ENCODE measurements at regions not wholly inside any gene's neighbourhood (a gene's known extent, or its start where the extent isn't known, plus 50 kb on each side); places are given as distances from the start of the nearest gene placed in this dataset.
"Not testable (repeated sequence)": the region's sequence is repeated elsewhere in the genome, so short reads cannot be mapped to it uniquely, and the experiment has no call there.

DNA sequence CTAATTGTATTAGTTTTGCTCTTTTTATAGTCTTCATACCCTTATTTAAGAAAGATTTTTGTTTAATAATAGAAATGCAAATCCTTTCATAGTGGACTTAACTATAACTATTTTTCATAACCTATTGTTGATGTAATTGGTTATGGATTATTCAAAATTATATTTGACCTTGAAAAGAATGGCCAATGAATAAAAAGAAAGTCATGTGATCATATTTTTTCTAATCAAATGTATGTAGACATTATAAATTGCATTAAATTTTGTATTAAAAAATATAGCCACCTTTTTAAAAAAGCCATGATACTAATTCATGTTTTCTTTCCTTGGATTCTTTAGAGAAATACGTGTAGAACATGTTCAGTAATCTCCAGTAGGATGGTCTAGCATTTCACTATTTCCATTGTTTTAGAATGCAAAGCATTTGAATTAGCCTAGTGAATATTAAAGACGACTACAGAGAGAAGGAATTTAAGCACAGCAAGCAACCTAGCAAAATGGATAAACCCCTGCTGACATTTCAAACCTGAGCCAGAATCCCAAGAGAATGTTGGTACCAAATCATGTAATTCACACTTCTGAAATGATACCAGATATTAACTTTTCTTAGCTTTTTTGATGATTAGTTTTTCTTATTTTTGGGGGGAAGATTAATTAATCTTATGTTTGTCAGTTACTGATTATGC is 1297.4 kb upstream of the MIR17HG start:
- TF ChIP-seq, protein P1, sequence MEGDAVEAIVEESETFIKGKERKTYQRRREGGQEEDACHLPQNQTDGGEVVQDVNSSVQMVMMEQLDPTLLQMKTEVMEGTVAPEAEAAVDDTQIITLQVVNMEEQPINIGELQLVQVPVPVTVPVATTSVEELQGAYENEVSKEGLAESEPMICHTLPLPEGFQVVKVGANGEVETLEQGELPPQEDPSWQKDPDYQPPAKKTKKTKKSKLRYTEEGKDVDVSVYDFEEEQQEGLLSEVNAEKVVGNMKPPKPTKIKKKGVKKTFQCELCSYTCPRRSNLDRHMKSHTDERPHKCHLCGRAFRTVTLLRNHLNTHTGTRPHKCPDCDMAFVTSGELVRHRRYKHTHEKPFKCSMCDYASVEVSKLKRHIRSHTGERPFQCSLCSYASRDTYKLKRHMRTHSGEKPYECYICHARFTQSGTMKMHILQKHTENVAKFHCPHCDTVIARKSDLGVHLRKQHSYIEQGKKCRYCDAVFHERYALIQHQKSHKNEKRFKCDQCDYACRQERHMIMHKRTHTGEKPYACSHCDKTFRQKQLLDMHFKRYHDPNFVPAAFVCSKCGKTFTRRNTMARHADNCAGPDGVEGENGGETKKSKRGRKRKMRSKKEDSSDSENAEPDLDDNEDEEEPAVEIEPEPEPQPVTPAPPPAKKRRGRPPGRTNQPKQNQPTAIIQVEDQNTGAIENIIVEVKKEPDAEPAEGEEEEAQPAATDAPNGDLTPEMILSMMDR (IDR thresholded peaks at IDR 0.05), result no peak
- no peak for TF ChIP-seq POLR2A (IDR thresholded peaks at IDR 0.05)
- no peak for DNase-seq
- H3K4me3 ChIP-seq, result no peak overlapping the region
- H3K27ac ChIP-seq, result no peak overlapping the region
- no peaks in the 10 kb centered on the region for H3K4me1 ChIP-seq
- no peaks in the 10 kb centered on the region for H3K27me3 ChIP-seq
- WGBS, 2 donors, result 42 to 44% methylated on average over 2 of the region's 2 CpGs
- peaks cover 0 to 9% (median 6%) of the 10 kb centered on the region in 3 donors for H3K9me3 ChIP-seq
- intact Hi-C loops (cut with DNase I), result no loop called here
- no peaks in the 10 kb centered on the region for H3K36me3 ChIP-seq

DNA sequence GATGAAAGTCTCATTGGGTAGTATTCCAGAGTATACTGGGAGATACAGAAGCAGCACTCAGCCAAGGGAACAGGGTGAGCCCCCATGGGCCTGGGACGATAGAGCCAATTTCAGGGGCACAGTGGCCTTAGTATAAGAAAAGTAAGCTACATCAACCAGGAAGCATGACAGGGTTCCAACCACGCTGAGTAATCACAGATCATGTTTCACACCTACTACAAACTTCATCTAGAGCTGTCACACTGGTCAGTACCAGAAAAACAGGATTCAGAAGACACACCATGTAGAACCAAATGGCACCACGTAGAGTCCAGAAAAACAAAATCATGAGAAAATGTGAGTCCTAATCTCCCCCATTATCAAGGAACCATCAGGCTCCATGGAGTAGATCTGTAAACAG is 1292.4 kb upstream of the MIR17HG start:
- 34 to 49% methylated on average over 3 of the region's 3 CpGs for WGBS, 2 donors
- DNase-seq, result no peak
- Histone ChIP-seq H3K4me1 (no peaks in the 10 kb centered on the region), H3K27ac (peak overlapping the region in 1 of 4 donors; percentile 10), H3K4me3 (no peak overlapping the region), H3K36me3 (no peaks in the 10 kb centered on the region), H3K9me3 (no peaks in the 10 kb centered on the region), H3K27me3 (no peaks in the 10 kb centered on the region)
- TF ChIP-seq, protein P1 (IDR thresholded peaks at IDR 0.05), result no peak
- TF ChIP-seq POLR2A (IDR thresholded peaks at IDR 0.05), result no peak
- intact Hi-C loops (cut with DNase I), result no loop called here

DNA sequence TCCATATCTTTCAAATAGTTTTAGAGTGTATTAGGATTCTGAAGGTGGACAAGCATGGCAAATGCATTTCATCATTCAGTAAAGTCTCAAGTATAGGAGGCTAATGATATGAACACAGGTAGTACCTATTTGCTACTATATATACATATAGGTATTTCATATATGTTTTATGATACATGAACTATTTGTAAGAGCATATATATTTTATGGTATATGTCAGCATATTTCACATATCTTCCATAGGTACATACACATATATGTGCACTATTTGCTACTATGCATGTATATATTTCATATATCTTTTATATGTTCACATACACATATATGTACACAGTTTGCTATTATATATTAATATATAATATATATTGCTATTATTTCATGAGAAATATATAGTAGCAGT is 1291.7 kb upstream of the MIR17HG start:
- Histone ChIP-seq H3K36me3 (no peaks in the 10 kb centered on the region), H3K27ac (no peak overlapping the region), H3K9me3 (no peaks in the 10 kb centered on the region), H3K27me3 (no peaks in the 10 kb centered on the region), H3K4me1 (no peaks in the 10 kb centered on the region), H3K4me3 (no peak overlapping the region)
- TF ChIP-seq POLR2A (IDR thresholded peaks at IDR 0.05), result no peak
- TF ChIP-seq, protein P1 (IDR thresholded peaks at IDR 0.05), result no peak
- DNase-seq, result no peak
- intact Hi-C loops (cut with DNase I), result no loop called here

DNA sequence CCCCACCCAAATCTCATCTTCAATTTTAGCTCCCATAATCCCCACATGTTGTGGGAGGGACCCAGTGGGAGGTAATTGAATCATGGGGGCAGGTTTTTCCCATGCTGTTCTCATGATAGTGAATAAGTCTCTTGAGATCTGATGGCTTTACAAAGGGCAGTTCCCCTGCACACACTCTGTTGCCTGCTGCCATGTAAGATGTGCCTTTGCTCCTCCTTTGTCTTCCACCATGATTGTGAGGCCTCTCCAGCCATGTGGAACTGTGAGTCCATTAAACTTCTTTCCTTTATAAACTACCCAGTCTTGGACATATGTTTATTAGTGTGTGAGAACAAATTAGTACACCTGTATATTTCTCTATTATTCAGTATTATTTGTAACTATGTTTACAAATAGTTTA is 1283.3 kb upstream of the MIR17HG start:
- not testable (repeated sequence) for H3K4me1 ChIP-seq, H3K9me3 ChIP-seq, DNase-seq

DNA sequence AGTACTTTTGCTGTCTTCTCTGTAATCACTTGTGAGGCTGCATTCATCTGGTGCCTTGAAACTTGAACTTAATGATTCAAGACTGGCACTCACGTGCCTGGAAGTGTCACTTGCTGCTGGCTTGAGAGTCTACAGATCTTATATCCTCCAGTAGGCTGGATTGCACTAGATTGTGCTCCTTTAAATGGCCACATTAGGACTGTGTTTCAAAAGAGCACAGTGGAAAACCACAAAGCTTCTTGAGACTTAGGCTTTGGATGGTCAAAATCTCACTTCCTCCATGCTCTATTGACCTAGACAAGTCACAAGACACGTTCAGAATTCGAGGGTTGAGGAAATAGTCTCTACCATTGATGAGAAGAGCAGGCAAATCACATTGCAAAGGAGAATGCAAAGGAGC is 1278.8 kb upstream of the MIR17HG start:
- no peak for TF ChIP-seq POLR2A (IDR thresholded peaks at IDR 0.05)
- TF ChIP-seq, protein P1 (IDR thresholded peaks at IDR 0.05), result no peak
- 24 to 28% methylated on average over 3 of the region's 3 CpGs for WGBS, 2 donors

More for the DNA sequence above, 1283.3 kb upstream of the MIR17HG start:
- H3K36me3 ChIP-seq; H3K27me3 ChIP-seq; H3K27ac ChIP-seq; intact Hi-C loops (cut with DNase I); H3K4me3 ChIP-seq: not testable (repeated sequence)

DNA sequence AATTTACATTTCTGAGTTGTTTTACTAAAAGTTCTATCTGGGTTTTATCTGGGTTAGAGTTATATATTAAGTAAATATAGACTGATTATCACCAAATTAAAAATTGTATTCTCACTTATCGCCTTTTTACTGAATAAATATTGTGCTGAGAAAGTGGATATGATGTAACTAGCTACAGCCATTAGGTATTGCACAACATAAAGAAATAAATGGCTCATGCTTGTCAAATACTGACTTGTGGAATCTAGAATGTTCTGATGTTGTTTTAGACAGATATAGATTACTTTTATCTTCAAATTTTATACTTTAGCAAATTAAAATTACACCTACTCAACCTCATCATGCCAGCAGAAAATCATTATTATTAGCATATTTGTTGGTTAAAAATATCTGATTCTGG is 1277.1 kb upstream of the MIR17HG start:
- Histone ChIP-seq H3K27me3 (no peaks in the 10 kb centered on the region), H3K4me3 (no peak overlapping the region), H3K27ac (no peak overlapping the region), H3K9me3 (no peaks in the 10 kb centered on the region), H3K4me1 (no peaks in the 10 kb centered on the region), H3K36me3 (no peaks in the 10 kb centered on the region)
- no peak for DNase-seq
- intact Hi-C loops (cut with DNase I), result no loop called here
- WGBS, 2 donors, result 70 to 83% methylated on average over 1 of the region's 1 CpG
- TF ChIP-seq, protein P1 (IDR thresholded peaks at IDR 0.05), result no peak
- TF ChIP-seq POLR2A (IDR thresholded peaks at IDR 0.05), result no peak

More for the DNA sequence above, 1278.8 kb upstream of the MIR17HG start:
- Histone ChIP-seq H3K36me3 (no peaks in the 10 kb centered on the region), H3K27ac (no peak overlapping the region), H3K4me3 (no peak overlapping the region), H3K9me3 (no peaks in the 10 kb centered on the region), H3K27me3 (no peaks in the 10 kb centered on the region), H3K4me1 (no peaks in the 10 kb centered on the region)
- DNase-seq, result no peak
- intact Hi-C loops (cut with DNase I), result no loop called here

Data from esophagus squamous epithelium (tissue), 5 donors.